H9 (cell line): ENCODE measurements at regions not wholly inside any gene's neighbourhood (a gene's known extent, or its start where the extent isn't known, plus 50 kb on each side); places are given as distances from the start of the nearest gene placed in this dataset.

Experiments used
- DNase-seq: peaks from one replicate; pipeline ENCODE4 v3.0.0-alpha.2; 2017
- H2AFZ ChIP-seq: one replicate; pipeline ENCODE4 v1.6.1; 2013; ENCODE audit warnings: mild to moderate bottlenecking, low read length, control low read depth, moderate library complexity
- H2AK5ac ChIP-seq: 2 replicates; pipeline ENCODE4 v1.6.1; 2013; ENCODE audit warnings: low read length, control low read depth, mixed read lengths; ENCODE audit not compliant: insufficient read length
- H2BK120ac ChIP-seq: one replicate; pipeline ENCODE4 v1.6.1; 2013; ENCODE audit warnings: low read depth, mild to moderate bottlenecking, low read length, control low read depth, inconsistent platforms; ENCODE audit not compliant: poor library complexity, severe bottlenecking
- H2BK12ac ChIP-seq: 2 replicates; pipeline ENCODE4 v1.6.1; 2013; ENCODE audit warnings: low read length, control low read depth, mixed read lengths, low read depth; ENCODE audit not compliant: insufficient read length
- H2BK15ac ChIP-seq: 2 replicates; pipeline ENCODE4 v1.6.1; 2013; ENCODE audit warnings: low read depth, low read length, control low read depth
- H2BK20ac ChIP-seq: one replicate; pipeline ENCODE4 v1.6.1; 2013; ENCODE audit warnings: low read depth, mild to moderate bottlenecking, low read length, control low read depth, inconsistent platforms; ENCODE audit not compliant: poor library complexity, severe bottlenecking
- H2BK5ac ChIP-seq: 2 replicates; pipeline ENCODE4 v1.6.1; 2013; ENCODE audit warnings: low read length, control low read depth, mixed read lengths; ENCODE audit not compliant: insufficient read length
- H3K14ac ChIP-seq: 2 replicates; pipeline ENCODE4 v1.6.1; 2013; ENCODE audit warnings: low read length, control low read depth; ENCODE audit not compliant: insufficient read depth
- H3K18ac ChIP-seq: 2 replicates; pipeline ENCODE4 v1.6.1; 2013; ENCODE audit warnings: low read depth, mild to moderate bottlenecking, mixed read lengths, low read length, control low read depth; ENCODE audit not compliant: insufficient read length
- H3K23ac ChIP-seq: 2 replicates; pipeline ENCODE4 v1.6.1; 2013; ENCODE audit warnings: low read length, control low read depth, mixed read lengths, low read depth; ENCODE audit not compliant: insufficient read length
- H3K23me2 ChIP-seq: 2 replicates; pipeline ENCODE4 v1.6.1; 2013; ENCODE audit warnings: low read depth, mild to moderate bottlenecking, mixed read lengths, low read length, control low read depth; ENCODE audit not compliant: insufficient read length, poor library complexity, severe bottlenecking
- H3K27ac ChIP-seq: 2 replicates; pipeline ENCODE4 v1.5.1; 2013; ENCODE audit warnings: low read length, control low read depth, mixed read lengths, low read depth; ENCODE audit not compliant: insufficient read length
- H3K27me3 ChIP-seq: 2 replicates; pipeline ENCODE4 v1.6.1; 2013; ENCODE audit warnings: low read length, control low read depth, inconsistent platforms; ENCODE audit not compliant: insufficient read depth
- H3K4ac ChIP-seq: 2 replicates; pipeline ENCODE4 v1.6.1; 2013; ENCODE audit warnings: low read depth, mild to moderate bottlenecking, control low read depth, inconsistent platforms, low read length, moderate library complexity
- H3K4me1 ChIP-seq: 2 replicates; pipeline ENCODE4 v1.6.1; 2013; ENCODE audit warnings: low read length, control low read depth, inconsistent platforms; ENCODE audit not compliant: insufficient read depth
- H3K4me2 ChIP-seq: 2 replicates; pipeline ENCODE4 v1.6.1; 2013; ENCODE audit warnings: low read length, control low read depth, mixed read lengths; ENCODE audit not compliant: insufficient read length, insufficient read depth
- H3K56ac ChIP-seq: 2 replicates; pipeline ENCODE4 v1.6.1; 2013; ENCODE audit warnings: low read depth, mild to moderate bottlenecking, mixed read lengths, low read length, control low read depth; ENCODE audit not compliant: insufficient read length
- H3K79me1 ChIP-seq: 2 replicates; pipeline ENCODE4 v1.6.1; 2013; ENCODE audit warnings: low read depth, mild to moderate bottlenecking, moderate library complexity, low read length, control low read depth, inconsistent platforms; ENCODE audit not compliant: insufficient read depth, poor library complexity, severe bottlenecking
- H3K79me2 ChIP-seq: 2 replicates; pipeline ENCODE4 v1.6.1; 2013; ENCODE audit warnings: low read length, control low read depth, inconsistent platforms; ENCODE audit not compliant: insufficient read depth
- H3K9ac ChIP-seq: 2 replicates; pipeline ENCODE4 v1.6.1; 2013; ENCODE audit warnings: low read length, control low read depth, mixed read lengths; ENCODE audit not compliant: insufficient read length; ENCODE audit errors: extremely low read depth
- H3K9me3 ChIP-seq: one replicate; pipeline ENCODE4 v1.6.1; 2013; ENCODE audit warnings: low read depth, low read length, inconsistent platforms; ENCODE audit not compliant: control insufficient read depth
- H3T11ph ChIP-seq: one replicate; pipeline ENCODE4 v1.6.1; 2013; ENCODE audit warnings: mild to moderate bottlenecking, low read length, control low read depth, inconsistent platforms
- H4K20me1 ChIP-seq: one replicate; pipeline ENCODE4 v1.6.1; 2013; ENCODE audit not compliant: control insufficient read depth, insufficient read length, insufficient read depth
- H4K5ac ChIP-seq: 2 replicates; pipeline ENCODE4 v1.6.1; 2013; ENCODE audit warnings: low read depth, mild to moderate bottlenecking, mixed read lengths, low read length, control low read depth; ENCODE audit not compliant: insufficient read length
- H4K8ac ChIP-seq: replicated peaks from 2 replicates; pipeline ENCODE4 v1.6.1; 2013; ENCODE audit warnings: low read length, control low read depth, mixed read lengths, low read depth; ENCODE audit not compliant: insufficient read length
- H4K91ac ChIP-seq: 2 replicates; pipeline ENCODE4 v1.6.1; 2013; ENCODE audit warnings: low read depth, mild to moderate bottlenecking, moderate library complexity, mixed read lengths, low read length, control low read depth; ENCODE audit not compliant: insufficient read length
- H3K27ac Mint-ChIP-seq, 3 experiments: 2 replicates in 2 of 3; 3 replicates in 1 of 3; pipeline ENCODE4 v1.8.0; 2020 to 2021; ENCODE audit warnings: mixed read lengths in 3 of 3, mild to moderate bottlenecking in 1 of 3, moderate library complexity in 1 of 3
- H3K27me3 Mint-ChIP-seq: 2 replicates; pipeline ENCODE4 v1.8.0; 2021; ENCODE audit warnings: low read depth, mild to moderate bottlenecking, moderate library complexity, mixed read lengths
- H3K36me3 Mint-ChIP-seq, 3 experiments: 2 replicates in 2 of 3; 3 replicates in 1 of 3; pipeline ENCODE4 v1.8.0; 2020 to 2021; ENCODE audit warnings: low read depth in 3 of 3, mixed read lengths in 3 of 3; ENCODE audit not compliant: insufficient read depth in 1 of 3
- H3K4me1 Mint-ChIP-seq, 2 experiments: 2 replicates each; pipeline ENCODE4 v1.8.0; 2020; ENCODE audit warnings: mixed read lengths in 2 of 2
- H3K4me3 Mint-ChIP-seq, 2 experiments: 2 replicates in 1 of 2; 3 replicates in 1 of 2; pipeline ENCODE4 v1.8.0; 2020 to 2021; ENCODE audit warnings: mild to moderate bottlenecking in 2 of 2, mixed read lengths in 2 of 2, moderate library complexity in 1 of 2
- H3K9me3 Mint-ChIP-seq, 2 experiments: 2 replicates in 1 of 2; 3 replicates in 1 of 2; pipeline ENCODE4 v1.8.0; 2020; ENCODE audit warnings: mild to moderate bottlenecking in 2 of 2, mixed read lengths in 2 of 2, moderate library complexity in 1 of 2
- TF ChIP-seq, protein P1 (sequence below): fragments of 200-600 bp; sonication (generic); conservative IDR thresholded peaks from 3 replicates; pipeline ENCODE4 v1.8.0; 2021; ENCODE audit warnings: antibody characterized with exemption, mild to moderate bottlenecking

DNA sequence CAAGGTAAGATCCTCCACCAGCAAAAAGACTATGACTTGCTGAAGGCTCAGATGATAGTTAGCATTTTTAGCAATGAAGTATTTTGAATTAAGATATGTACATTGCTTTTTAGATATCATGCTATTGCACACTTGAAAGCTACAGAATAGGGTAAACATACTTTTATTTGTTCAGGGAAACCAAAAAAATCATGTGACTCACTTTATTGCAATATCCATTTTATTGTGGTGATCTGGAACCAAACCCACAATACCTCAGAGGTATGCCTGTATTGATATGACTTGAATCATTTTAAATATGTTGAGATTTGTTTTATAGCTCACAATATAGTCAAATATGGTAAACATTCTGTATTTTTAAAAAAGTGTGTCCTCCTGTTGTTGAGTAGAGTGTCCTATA is 96.1 kb downstream of the DIO3 start:
- Histone ChIP-seq H2AK5ac (no peak overlapping the region), H3T11ph (no peak overlapping the region), H2BK15ac (no peak overlapping the region), H3K4me1 (no peaks in the 10 kb centered on the region), H4K20me1 (no peaks in the 10 kb centered on the region), H4K5ac (no peak overlapping the region), H3K23me2 (no peaks in the 10 kb centered on the region), H4K8ac (no peak overlapping the region), H2BK120ac (no peak overlapping the region), H2BK20ac (no peak overlapping the region), H3K27me3 (no peaks in the 10 kb centered on the region), H3K79me2 (no peaks in the 10 kb centered on the region), H4K91ac (no peak overlapping the region), H2BK12ac (no peak overlapping the region), H3K27ac (no peak overlapping the region), H3K9me3 (no peaks in the 10 kb centered on the region), H3K4ac (no peak overlapping the region), H2BK5ac (no peak overlapping the region), H3K18ac (no peak overlapping the region), H3K79me1 (no peaks in the 10 kb centered on the region), H3K23ac (no peak overlapping the region), H2AFZ (no peak overlapping the region), H3K4me2 (no peak overlapping the region), H3K56ac (no peak overlapping the region), H3K14ac (no peak overlapping the region), H3K9ac (no peak overlapping the region)
- no peaks in the 10 kb centered on the region for H3K9me3 Mint-ChIP-seq
- H3K27me3 Mint-ChIP-seq = peaks cover 76% of the 10 kb centered on the region
- H3K27ac Mint-ChIP-seq = no peak overlapping the region
- no peaks in the 10 kb centered on the region for H3K36me3 Mint-ChIP-seq
- H3K4me1 Mint-ChIP-seq = no peaks in the 10 kb centered on the region
- no peak for DNase-seq
- TF ChIP-seq, protein P1, sequence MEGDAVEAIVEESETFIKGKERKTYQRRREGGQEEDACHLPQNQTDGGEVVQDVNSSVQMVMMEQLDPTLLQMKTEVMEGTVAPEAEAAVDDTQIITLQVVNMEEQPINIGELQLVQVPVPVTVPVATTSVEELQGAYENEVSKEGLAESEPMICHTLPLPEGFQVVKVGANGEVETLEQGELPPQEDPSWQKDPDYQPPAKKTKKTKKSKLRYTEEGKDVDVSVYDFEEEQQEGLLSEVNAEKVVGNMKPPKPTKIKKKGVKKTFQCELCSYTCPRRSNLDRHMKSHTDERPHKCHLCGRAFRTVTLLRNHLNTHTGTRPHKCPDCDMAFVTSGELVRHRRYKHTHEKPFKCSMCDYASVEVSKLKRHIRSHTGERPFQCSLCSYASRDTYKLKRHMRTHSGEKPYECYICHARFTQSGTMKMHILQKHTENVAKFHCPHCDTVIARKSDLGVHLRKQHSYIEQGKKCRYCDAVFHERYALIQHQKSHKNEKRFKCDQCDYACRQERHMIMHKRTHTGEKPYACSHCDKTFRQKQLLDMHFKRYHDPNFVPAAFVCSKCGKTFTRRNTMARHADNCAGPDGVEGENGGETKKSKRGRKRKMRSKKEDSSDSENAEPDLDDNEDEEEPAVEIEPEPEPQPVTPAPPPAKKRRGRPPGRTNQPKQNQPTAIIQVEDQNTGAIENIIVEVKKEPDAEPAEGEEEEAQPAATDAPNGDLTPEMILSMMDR = no peak
- no peak overlapping the region for H3K4me3 Mint-ChIP-seq
